HG03565 (cell line): ENCODE measurements at regions not wholly inside any gene's neighbourhood (a gene's known extent, or its start where the extent isn't known, plus 50 kb on each side); places are given as distances from the start of the nearest gene placed in this dataset.
"Not testable (repeated sequence)": the region's sequence is repeated elsewhere in the genome, so short reads cannot be mapped to it uniquely, and the experiment has no call there.

Experiments
- ATAC-seq: cut with Tn5 transposase; IDR thresholded peaks from one replicate; pipeline ENCODE4 v1.9.1; 2021; ENCODE audit warnings: mild to moderate bottlenecking, moderate library complexity; ENCODE audit not compliant: unreplicated experiment

DNA sequence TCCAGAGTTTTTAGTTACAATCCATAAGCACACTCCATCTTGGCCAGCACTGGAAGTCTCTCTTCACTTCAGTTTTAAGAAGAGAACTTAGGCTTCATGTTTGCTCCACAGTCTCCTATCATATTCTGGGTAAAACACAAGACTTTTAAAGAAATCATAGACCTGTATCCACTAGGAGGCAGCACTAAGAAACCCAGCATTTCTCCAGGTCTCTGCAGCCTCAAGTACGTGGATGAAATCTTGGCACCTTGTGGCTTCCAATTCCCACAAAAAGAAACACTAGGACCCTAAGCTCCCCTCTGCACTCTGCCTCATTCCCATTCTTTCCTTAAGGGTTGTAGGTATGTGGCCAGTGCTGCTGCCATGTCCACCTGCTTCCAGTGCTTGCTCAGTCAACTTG lies 367.3 kb upstream of the CASK start:
- no peak for ATAC-seq

DNA sequence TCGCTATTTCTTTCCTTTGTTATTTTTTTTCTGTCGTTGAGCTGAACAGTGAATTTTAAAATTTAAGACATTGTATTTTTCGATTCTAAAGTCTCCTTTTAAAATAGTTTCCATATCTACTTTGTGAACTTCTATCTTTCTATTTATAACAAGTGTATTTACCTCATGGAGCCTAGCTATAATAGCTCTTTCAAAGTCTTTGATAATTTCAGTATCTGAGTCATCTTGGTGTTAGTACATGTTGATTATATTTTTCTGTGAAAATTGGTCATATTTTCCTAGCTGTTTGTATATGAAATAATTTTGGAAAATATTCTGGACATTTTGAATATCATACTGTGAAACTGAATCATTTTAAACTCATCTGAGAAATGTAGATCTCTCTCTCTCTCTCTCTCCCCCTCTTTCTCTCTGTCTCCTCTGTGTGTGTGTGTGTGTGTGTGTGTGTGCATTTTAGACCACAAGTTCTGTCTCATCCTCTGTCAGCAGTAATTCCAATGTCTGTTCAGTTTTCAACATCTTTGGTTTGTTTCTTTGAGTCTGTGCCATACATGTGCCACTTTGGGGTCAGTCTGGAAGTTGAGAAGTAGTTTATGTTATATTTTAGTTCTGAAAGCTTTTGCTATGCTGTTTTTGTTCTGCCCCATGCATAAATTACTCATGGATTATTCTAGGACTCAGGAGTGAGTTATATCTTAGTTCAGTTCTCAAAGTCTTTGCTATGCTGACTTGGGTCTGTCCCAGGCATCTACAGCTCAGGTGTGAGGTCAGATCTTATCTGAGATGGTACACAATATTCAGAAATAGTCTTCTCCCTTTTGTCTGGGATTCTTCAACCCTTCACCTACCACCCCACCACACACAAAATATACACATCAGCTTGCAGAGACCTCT lies 366.4 kb upstream of the CASK start:
- no peak for ATAC-seq

DNA sequence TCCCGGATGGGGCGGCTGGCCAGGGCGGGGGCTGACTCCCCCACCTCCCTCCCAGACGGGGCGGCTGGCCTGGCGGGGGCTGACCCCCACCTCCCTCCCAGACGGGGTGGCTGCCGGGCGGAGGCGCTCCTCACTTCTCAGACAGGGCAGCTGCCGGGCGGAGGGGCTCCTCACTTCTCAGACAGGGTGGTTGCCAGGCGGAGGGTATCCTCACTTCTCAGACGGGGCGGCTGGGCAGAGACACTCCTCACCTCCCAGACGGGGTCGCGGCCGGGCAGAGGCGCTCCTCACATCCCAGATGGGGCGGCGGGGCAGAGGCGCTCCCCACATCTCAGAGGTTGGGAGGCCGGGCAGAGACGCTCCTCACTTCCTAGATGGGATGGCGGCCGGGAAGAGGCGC lies 362.3 kb upstream of the CASK start:
- not testable (repeated sequence) for ATAC-seq

DNA sequence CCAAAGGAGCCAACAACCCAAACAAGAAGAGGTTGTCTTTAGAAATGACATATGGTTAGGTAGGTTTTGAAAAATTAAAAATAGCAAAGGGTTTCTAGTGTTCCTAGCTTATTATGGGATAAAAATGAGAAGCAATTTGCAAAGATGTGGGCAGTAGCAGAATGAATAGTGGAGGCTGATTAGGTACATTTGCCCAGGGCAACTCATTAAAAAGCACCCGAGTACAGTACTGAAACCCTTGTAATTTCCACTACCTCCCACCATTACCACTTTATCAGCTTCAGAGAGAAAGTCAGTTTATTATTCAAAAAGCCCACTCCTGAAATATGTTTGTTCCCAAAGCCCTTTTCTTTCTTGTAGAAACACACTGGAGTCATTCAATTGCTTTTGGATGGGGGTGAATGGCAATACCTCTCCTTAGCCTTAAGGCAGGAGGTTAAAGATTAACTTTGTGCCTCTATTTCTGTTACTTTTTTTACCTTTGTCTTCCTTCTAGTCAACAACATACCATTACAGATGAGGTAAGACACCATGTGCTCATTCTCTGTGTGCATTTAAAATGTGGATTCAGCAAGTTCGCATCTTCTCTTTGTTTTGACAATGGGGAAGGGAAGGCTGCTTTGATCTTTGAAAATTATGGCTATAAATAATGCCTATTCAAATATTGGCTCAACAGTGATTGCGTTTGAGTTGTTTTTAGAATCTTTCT lies 353.8 kb upstream of the CASK start:
- no peak for ATAC-seq

DNA sequence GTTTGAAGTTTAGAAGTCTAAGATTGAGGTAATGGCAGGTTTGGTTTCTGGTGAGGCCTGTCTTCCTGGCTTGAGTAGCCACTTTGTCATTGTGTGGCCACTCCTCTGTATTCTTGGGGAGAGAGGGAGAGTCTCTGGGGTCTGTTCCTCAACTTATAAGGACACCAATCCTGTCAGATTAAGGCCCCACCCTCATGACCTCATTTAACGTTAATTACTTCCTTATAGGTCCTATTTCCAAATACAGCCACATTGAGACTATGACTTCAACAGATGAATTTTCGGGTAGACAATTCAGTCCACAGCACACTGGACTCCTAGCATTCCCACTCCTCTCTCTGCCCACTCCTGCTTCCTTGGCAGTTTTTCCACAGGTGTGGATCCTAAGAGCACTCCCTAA lies 350.8 kb upstream of the CASK start:
- ATAC-seq = no peak

DNA sequence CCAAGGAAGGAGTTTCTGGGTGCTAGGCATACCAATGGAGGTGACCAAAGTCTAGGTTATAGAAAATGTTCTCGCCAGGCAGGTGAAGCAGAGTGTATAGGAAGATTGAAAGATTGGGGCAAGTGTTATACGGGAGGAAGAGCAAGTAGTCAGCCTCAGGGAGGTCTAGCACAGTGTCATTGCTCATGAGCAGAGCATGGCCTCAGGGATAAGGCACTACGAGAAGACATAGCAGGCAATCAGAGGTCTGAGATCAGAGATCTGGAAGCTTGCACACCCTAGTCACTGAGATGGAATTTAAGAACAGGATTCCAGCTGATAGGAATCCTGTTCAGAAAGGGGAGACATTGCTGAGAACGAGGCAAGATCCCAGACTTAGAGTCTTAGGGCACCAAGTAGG lies 350.0 kb upstream of the CASK start:
- ATAC-seq = no peak

DNA sequence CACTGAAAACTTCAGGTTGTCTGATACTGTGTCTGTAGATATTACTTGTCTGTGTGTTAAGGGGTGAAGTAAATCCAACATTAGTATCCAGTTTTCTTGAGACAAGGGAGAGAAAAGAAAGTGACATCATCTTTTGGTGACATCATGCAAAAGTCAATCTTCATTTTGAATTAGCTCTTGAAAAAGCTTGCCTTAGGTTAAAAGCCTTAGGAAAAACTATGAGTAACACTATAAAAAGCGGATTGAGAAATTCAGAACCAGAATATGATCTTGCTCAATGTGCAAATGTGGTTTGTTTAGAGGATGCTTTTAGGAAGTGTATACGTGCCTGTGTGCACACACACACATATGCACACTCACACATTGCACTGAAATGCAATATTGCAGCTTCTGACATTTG lies 345.8 kb upstream of the CASK start:
- ATAC-seq = no peak

DNA sequence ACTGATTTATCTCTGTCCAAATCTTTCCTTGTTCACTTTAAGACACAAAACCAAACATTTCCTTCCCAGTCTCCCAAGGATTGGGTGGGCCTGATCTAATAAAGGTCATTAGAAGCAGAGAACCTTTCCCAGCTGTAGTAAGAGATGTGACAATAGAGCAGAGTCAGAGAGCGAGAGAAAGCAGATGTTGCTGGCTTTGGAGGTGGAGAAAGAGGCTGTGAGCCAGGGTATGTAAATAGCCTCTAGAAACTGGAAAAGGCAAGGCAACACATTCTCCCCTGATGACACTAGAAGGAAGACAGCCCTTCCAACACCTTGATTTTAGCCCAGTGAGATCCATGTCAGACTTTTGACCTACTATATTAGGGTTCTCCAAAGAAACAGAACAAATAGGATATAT lies 337.5 kb upstream of the CASK start:
- ATAC-seq = no peak

DNA sequence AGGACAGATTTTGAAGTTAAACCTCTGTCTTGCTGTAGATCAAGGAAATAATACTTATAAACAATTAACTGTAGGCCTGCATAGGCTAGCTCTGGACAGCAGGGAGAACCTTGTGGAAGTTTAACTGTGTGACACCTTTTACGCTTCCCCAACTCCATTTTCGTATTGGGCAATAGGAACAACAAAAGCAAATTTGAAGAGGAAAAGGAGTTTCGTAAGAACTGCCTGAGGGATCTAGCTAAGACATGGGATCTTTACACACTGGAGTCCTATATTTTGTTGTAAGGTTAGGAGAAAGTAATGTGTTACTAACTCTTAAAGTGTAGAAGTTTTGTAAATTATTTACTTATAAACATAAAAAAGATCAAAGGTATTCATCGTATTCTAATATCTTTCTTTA lies 324.9 kb upstream of the CASK start:
- ATAC-seq = no peak

DNA sequence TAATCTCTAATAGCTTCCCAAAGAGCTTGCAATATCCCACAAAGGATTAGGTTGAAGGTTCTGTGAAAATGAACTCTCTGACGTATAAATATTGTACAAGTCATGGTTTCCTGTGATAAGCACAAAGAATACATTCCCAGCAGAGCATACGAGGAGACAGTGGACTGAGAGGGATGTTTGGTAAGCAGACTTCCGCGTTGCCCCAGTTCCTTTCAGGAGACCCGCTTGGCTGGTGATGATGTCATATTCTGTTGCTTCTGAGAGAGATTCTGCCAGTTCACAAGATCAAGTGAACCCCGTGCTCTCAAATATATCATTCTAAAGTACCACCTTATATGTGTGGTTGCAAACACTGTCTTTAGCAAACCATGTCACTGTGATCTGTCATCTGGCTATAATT lies 323.9 kb upstream of the CASK start:
- no peak for ATAC-seq

DNA sequence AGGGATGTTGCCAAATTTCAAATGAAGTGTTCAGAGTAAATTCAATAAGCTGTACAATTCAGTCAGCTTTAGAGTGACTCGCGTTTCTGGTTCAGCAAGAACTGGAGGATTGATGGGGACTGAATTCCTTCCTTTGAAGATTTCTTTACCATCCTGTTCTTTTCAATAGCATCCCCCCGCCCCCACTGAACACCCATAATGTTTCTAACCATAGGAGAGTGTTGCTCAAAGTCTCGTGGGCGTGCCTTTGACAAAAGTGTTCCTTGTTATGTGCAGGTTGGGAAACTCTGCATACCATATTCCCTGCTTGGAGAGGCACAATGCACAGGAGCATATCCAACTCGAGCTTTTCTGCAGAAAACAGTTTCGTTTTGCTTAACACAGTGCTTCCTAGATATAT lies 323.5 kb upstream of the CASK start:
- no peak for ATAC-seq

DNA sequence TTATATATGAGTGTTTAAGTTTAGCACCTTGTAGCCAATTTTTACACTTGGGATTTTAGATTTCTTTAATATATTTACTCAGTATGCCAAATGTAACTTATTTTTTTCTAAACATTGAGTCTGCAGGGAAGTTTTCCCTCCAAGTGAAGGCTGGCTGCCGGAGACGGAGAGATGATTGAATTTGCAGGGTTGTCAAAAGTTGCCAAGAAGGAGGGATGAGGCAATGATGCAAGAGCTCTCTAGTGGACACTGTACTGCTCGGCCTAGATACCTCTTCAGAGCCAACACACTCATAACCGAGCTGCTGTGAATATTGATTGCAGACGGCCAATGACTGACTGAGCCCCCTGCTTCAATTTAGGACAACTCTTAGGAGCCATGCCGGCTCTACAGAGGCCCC lies 318.6 kb upstream of the CASK start:
- ATAC-seq = no peak

DNA sequence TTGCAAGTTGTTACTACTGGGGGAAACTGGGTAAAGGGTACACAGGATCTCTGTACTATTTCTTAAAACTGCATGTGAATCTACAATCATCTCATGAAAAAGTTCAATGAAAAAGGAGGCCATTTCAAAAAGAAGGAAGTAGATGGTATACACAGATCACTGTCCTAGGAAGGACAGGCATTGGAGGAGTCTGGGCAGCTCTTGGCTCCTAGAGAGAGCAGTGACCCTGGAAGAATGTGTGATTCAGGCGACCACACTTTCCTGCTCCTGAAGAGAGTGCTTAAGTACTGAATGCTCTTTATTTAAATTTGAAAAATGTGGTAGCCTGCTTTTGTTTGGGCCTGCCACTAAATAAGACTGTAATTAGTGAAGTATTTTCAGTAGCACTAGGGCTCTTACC lies 318.1 kb upstream of the CASK start:
- ATAC-seq = no peak

DNA sequence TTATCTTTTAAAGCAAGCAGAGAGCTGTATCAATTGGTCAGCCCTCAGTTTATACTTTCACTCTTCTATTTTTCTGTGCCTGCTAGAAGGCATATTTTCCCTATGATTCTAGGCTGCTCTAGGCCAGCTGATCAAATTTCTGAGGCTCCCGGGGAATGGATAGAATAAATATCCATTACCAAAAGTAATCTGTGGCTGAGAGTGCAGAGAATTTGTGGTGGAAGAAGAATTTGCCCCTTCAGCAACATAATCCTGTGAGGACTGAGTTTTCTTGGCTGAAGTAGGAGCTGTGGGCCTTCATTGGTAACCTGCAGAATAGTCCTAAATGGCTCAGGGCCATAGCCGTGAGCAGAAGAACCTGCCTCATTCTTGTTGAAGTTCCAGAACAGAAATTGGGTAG lies 314.6 kb upstream of the CASK start:
- ATAC-seq = no peak

DNA sequence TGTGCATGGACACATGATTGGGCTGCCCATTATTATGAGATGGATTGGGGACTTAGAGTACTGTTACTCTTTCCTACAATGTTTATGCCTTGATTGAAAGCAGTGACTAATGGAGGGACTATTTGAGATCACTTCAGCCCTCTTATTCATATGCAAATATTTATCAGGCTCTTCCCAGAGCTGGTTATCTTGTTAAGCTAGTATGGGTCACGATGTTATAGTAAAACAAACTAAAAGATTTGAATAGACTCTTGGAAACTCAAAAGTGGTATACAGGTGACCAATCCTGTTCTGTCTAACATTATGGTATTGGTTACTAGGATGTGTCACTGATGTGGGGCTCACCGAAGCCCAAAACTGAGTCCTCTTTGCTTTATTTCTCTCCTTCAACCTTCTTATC lies 306.2 kb upstream of the CASK start:
- no peak for ATAC-seq

DNA sequence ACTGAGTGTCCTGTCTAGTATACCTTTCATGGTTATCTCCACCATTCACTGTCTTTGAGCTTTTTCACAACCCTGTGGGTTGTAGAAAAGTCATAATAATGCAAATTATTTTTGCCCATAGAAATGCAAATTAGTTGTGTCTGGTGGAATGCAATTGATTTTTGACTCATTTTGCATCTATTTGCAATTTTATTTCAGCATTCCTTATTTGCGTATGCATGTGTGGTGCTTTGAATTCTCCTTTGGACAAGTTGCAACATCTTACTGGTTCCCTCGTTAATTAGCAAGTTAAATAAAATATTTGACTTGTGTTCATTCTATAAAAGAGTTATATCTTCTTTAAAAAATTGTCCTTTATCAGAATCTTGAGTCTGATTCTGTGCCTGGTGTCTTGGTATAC lies 297.3 kb upstream of the CASK start:
- ATAC-seq = no peak

DNA sequence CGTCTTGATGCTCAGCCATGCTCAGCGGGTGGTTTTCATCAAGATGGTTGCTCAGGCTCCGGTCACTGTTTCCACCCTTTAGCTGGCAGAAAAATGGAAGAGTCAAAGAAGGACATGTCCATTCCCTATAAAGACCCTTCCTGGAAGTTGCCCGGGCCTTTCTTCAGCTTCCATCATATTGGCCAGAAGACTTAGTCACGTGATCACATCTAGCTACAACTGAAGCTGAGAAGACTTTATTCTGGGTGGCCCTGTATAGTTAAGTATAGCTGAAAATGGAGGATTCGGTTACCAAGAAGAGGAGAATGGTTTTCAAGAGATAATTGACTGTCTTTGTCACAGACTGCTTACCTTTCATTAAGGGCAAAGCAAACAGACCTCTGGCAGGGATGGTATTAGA lies 296.7 kb upstream of the CASK start:
- no peak for ATAC-seq

DNA sequence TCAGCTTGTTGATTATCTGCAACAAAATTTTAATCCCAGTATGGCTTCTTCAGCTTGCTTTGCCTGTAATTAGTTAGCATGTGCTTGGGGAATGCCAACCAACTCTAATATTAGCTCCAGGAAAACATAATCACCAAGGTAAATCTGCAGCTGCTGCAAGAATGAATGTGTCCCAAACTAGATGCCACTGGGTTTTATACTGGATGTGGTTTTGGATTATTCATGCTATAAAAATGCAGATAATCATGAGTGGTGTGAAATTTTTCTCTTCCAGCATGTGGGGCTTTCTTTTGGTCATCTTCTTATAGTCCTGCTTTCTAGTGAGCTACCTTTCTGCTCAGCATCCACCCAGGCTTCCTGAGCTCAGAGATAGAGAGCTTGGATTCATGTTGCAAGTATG lies 295.9 kb upstream of the CASK start:
- no peak for ATAC-seq

DNA sequence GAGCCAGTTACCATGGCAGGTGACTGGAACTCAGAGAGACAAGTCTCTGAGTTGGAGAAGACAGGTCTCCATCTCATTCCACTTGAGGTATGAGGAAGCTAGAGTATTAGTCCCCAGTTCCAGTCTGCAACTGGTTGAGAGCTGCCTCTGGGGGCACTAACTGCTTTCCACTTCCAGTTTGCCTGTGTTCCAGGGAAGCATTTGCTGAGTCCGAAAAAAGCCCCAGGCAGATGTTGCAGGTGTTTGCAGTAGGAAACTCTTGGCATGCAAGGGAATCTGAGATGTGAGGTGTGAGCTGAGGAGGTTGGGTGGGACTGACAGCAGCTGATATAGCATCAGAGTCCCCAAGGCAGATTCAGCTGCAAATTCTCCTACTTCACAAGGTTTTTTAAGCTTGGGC lies 272.2 kb upstream of the CASK start:
- no peak for ATAC-seq

DNA sequence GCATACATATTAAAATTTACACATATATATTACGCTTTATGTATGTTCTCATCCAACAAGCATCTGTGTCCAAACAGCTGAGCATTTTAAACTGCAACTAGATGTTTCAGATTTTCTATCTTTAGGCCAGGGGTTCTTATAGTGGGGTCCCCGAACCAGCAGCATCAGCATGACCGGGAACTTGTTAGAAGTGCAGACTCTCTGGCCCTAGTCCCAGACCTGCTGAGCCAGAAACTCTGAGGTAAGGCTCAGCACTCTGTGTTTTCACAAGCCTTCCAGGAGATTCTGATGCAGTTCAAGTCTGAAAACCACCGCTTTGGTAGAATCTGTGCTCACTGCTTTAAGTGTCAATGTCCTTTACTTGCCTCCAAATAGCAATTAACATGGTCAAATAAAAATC lies 266.2 kb upstream of the CASK start:
- ATAC-seq = no peak

DNA sequence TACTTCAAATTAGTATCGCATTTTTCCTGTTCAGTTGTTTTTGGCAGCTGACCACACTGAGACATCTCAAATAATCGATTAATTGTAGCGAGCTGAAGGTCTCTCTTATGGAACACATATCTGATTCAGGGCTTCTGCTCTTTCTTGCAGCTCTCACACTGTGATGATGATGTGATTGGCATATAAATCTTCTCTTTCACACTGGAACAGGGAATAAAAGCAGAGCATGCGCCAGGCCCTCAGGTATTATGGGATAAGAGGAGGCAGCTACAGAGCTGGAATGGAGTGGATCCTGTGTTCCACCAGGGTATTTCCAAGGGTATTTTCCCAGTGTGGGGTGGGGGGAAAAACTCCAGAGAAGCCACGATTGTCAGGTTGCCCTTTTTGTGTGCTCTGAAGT lies 265.4 kb upstream of the CASK start:
- no peak for ATAC-seq

DNA sequence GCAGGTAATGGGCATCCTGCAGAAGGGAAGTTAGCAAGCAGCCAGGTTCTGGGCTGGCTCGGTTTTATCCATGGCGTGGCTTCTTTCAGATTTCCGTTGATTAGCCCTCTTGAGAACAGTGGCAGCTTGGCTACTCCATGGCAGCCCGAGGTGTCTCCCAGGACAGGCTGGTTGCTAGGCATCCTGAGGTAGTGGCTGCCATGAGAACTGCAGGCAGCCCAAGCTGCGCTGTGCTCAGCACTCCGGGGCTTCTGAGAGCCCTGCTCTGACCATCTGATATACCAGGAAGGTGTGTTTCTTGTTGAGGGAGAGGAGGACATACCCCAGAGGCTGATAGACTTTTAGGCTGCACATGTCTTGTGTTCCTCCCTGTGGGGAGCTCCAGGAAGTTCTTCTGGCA lies 253.4 kb upstream of the CASK start:
- no peak for ATAC-seq

DNA sequence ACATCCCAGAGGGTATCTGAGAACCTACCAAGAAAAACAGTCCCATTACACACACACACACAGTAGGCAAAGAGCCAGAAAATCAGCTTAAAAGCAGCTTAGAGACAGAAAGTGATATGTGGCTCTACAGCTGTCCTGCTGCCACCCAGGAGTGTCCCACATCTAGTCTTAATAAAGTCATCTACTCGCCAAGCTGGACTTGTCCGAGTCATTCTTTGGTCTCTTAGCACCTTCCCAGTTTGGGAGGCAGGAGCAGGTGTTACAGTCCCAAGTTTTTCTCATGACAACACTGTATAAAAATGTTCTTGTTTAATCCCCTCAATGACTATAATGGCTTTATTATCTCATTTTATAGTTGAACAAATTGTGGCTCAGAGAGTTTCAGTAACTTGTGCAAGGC lies 252.5 kb upstream of the CASK start:
- ATAC-seq = no peak
